ENCODE measurements at regions not wholly inside any gene's neighbourhood (a gene's known extent, or its start where the extent isn't known, plus 50 kb on each side); places are given as distances from the start of the nearest gene placed in this dataset.

DNA sequence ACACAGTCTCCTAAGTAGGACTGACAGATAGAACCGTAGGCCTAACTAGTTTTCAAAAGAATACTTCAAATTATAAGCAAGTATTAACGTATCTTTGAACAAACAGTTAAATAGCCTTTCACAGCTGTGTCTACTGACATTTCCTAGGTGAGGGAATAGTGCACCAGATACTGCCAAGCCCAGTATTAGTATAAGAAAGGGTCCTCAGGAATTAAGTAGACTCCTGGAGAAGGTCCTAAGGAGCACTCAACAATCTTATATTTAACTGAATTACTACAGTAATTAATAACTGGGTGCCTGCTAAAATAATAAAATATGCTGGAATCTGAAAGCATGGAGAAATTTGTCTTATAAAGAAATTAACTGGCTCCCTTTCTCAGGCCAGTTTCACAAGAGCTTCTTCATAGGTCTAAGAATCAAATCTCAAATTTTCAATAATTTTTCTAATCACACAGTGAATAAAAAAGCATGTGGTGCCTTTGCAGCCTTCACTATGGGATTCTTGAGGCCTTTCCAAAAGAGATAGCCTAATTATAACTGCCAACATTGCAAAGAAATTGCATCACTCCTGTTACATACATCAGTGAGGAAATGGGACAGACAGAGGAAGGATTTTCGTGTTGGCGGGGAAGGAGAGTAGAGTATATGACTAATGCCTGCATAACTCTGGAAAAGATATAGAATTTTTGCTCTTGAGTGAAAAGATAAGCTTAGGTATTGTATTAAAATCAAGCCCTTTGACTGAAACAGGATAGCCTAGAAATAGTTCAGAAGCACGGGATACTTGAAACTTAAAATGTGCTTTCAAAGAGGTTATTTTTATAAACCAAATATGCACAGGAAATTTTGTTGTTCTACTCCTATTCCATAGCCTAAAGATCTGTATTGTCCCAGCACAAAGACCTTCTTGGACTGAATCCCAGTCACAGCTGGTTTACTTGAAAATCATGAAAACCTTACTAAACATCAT, 228.6 kb upstream of the STK17B start:
- intact Hi-C loops (cut with micrococcal nuclease), result no loop called here
- H3K9me3 Mint-ChIP-seq, result no peaks in the 10 kb centered on the region
- 78% methylated on average over 4 of the region's 5 CpGs for WGBS (ENCODE audit: insufficient coverage)

DNA sequence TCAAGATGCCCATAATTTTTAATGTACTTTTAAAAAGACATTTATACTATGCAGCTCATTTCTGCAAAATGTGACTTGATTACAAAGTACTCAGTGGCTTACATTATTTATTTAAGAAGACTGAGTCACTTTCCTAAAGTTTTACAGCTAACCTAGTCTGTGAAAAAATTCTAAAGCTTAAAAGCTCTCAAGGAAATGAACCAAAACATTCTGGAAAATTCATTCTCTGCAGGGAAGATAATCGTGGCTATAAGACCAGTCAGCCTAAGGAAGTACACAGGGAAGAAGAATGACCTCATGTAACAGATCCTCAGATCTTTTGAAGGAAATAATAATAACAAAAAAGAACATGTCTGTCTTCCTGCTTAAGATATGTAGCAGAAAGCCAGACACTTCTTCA, 232.1 kb upstream of the STK17B start:
- Histone ChIP-seq H3K4me1 (ENCODE audit: control insufficient read depth, insufficient read depth, low read length) (no peaks in the 10 kb centered on the region), H3K9me3 (ENCODE audit: control insufficient read depth, insufficient read depth, low read length) (no peaks in the 10 kb centered on the region), H3K27me3 (ENCODE audit: control insufficient read depth, insufficient read depth, low read length) (no peaks in the 10 kb centered on the region), H3K36me3 (ENCODE audit: control insufficient read depth, insufficient read depth, low read length) (no peaks in the 10 kb centered on the region), H3K4me3 (ENCODE audit: low read length) (no peak overlapping the region), H3K27ac (ENCODE audit: low read length) (no peak overlapping the region)
- Mint-ChIP-seq H3K27ac (no peak overlapping the region), H3K4me3 (no peak overlapping the region), H3K27me3 (ENCODE audit: low read depth in 2 of 2) (no peaks in the 10 kb centered on the region), H3K9me3 (no peaks in the 10 kb centered on the region), H3K36me3 (no peaks in the 10 kb centered on the region), H3K4me1 (no peaks in the 10 kb centered on the region)
- ATAC-seq, result no peak
- intact Hi-C loops (cut with micrococcal nuclease), result no loop called here
- WGBS (ENCODE audit: insufficient coverage), result 58% methylated on average over 1 of the region's 1 CpG
- TF ChIP-seq, protein P1, sequence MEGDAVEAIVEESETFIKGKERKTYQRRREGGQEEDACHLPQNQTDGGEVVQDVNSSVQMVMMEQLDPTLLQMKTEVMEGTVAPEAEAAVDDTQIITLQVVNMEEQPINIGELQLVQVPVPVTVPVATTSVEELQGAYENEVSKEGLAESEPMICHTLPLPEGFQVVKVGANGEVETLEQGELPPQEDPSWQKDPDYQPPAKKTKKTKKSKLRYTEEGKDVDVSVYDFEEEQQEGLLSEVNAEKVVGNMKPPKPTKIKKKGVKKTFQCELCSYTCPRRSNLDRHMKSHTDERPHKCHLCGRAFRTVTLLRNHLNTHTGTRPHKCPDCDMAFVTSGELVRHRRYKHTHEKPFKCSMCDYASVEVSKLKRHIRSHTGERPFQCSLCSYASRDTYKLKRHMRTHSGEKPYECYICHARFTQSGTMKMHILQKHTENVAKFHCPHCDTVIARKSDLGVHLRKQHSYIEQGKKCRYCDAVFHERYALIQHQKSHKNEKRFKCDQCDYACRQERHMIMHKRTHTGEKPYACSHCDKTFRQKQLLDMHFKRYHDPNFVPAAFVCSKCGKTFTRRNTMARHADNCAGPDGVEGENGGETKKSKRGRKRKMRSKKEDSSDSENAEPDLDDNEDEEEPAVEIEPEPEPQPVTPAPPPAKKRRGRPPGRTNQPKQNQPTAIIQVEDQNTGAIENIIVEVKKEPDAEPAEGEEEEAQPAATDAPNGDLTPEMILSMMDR (IDR thresholded peaks at IDR 0.05), result no peak
- no peak for DNase-seq

More for the DNA sequence above, 228.6 kb upstream of the STK17B start:
- H3K27me3 ChIP-seq (ENCODE audit: control insufficient read depth, insufficient read depth, low read length), result no peaks in the 10 kb centered on the region
- no peaks in the 10 kb centered on the region for H3K4me1 ChIP-seq (ENCODE audit: control insufficient read depth, insufficient read depth, low read length)
- no peaks in the 10 kb centered on the region for H3K36me3 Mint-ChIP-seq
- TF ChIP-seq, protein P1 (IDR thresholded peaks at IDR 0.05), result no peak
- H3K27ac ChIP-seq (ENCODE audit: low read length), result no peak overlapping the region
- ATAC-seq, result no peak
- no peak for DNase-seq
- no peak overlapping the region for H3K27ac Mint-ChIP-seq
- H3K4me3 Mint-ChIP-seq, result no peak overlapping the region
- no peaks in the 10 kb centered on the region for H3K36me3 ChIP-seq (ENCODE audit: control insufficient read depth, insufficient read depth, low read length)
- no peak overlapping the region for H3K4me3 ChIP-seq (ENCODE audit: low read length)
- no peaks in the 10 kb centered on the region for H3K4me1 Mint-ChIP-seq
- H3K9me3 ChIP-seq (ENCODE audit: control insufficient read depth, insufficient read depth, low read length), result no peaks in the 10 kb centered on the region
- peaks cover 0 to 10% of the 10 kb centered on the region in 2 donors for H3K27me3 Mint-ChIP-seq (ENCODE audit: low read depth in 2 of 2)

DNA sequence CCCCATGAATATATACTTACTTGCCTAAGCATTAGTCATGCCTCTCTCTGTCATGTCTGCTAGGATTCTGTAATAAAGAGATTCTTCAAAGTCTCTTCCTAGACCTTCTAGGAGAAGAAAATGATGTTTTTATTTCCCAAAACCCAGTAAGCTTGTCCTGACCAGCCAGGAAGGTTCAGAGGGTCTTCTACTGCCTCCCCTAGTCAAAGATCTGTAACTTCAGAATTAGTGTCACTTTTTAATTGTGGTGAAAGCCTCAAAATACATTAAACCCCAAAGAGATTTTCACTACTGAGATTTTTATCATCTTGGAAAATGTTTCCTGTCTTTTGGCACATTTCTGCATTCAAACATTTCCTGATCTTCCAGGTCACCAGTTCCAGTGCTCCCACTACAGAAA, 232.9 kb upstream of the STK17B start:
- H3K27me3 ChIP-seq (ENCODE audit: control insufficient read depth, insufficient read depth, low read length), result no peaks in the 10 kb centered on the region
- no peak overlapping the region for H3K27ac Mint-ChIP-seq
- TF ChIP-seq, protein P1 (IDR thresholded peaks at IDR 0.05), result no peak
- H3K36me3 Mint-ChIP-seq, result no peaks in the 10 kb centered on the region
- no peak overlapping the region for H3K4me3 ChIP-seq (ENCODE audit: low read length)
- H3K4me1 ChIP-seq (ENCODE audit: control insufficient read depth, insufficient read depth, low read length), result no peaks in the 10 kb centered on the region
- intact Hi-C loops (cut with micrococcal nuclease), result no loop called here
- no peaks in the 10 kb centered on the region for H3K36me3 ChIP-seq (ENCODE audit: control insufficient read depth, insufficient read depth, low read length)
- no peaks in the 10 kb centered on the region for H3K9me3 Mint-ChIP-seq
- H3K4me3 Mint-ChIP-seq, result no peak overlapping the region
- no peaks in the 10 kb centered on the region for H3K27me3 Mint-ChIP-seq (ENCODE audit: low read depth in 2 of 2)
- H3K9me3 ChIP-seq (ENCODE audit: control insufficient read depth, insufficient read depth, low read length), result no peaks in the 10 kb centered on the region
- ATAC-seq (no peak), DNase-seq (no peak)
- no peak overlapping the region for H3K27ac ChIP-seq (ENCODE audit: low read length)
- no peaks in the 10 kb centered on the region for H3K4me1 Mint-ChIP-seq
